Hepatocyte (in vitro differentiated cells): ENCODE measurements at regions not wholly inside any gene's neighbourhood (a gene's known extent, or its start where the extent isn't known, plus 50 kb on each side); places are given as distances from the start of the nearest gene placed in this dataset.
"Not testable (repeated sequence)": the region's sequence is repeated elsewhere in the genome, so short reads cannot be mapped to it uniquely, and the experiment has no call there.

Experiments used
- DNase-seq: peaks from one replicate; pipeline ENCODE4 v3.0.0-alpha.2; 2016; ENCODE audit warnings: low spot score
- H2AFZ ChIP-seq: fragments of 200-600 bp; sonication (generic); 2 replicates; pipeline ENCODE4 v1.6.0; 2016; ENCODE audit warnings: antibody characterized with exemption, mild to moderate bottlenecking
- H3K27ac ChIP-seq: fragments of 200-600 bp; sonication (generic); 2 replicates; pipeline ENCODE4 v1.5.1; 2016; ENCODE audit warnings: mild to moderate bottlenecking
- H3K27me3 ChIP-seq: fragments of 200-600 bp; sonication (generic); 2 replicates; pipeline ENCODE4 v1.6.1; 2016
- H3K36me3 ChIP-seq: fragments of 200-600 bp; sonication (generic); replicated peaks from 2 replicates; pipeline ENCODE4 v1.5.1; 2016; ENCODE audit warnings: low read depth; ENCODE audit not compliant: insufficient read depth
- H3K4me1 ChIP-seq: fragments of 200-600 bp; sonication (generic); 2 replicates; pipeline ENCODE4 v1.5.1; 2016; ENCODE audit warnings: mild to moderate bottlenecking, moderate library complexity; ENCODE audit not compliant: insufficient read depth
- H3K4me2 ChIP-seq: fragments of 200-600 bp; sonication (generic); 2 replicates; pipeline ENCODE4 v1.6.0; 2016
- H3K4me3 ChIP-seq: fragments of 200-600 bp; sonication (generic); 2 replicates; pipeline ENCODE4 v1.5.1; 2016; ENCODE audit warnings: mild to moderate bottlenecking
- H3K79me2 ChIP-seq: fragments of 200-600 bp; sonication (generic); 2 replicates; pipeline ENCODE4 v1.6.0; 2017; ENCODE audit warnings: mild to moderate bottlenecking
- H3K9me2 ChIP-seq: fragments of 200-600 bp; sonication (generic); replicated peaks from 2 replicates; pipeline ENCODE4 v1.6.0; 2017; ENCODE audit warnings: mild to moderate bottlenecking; ENCODE audit not compliant: insufficient read depth
- H3K9me3 ChIP-seq: fragments of 200-600 bp; sonication (generic); 2 replicates; pipeline ENCODE4 v1.5.1; 2016; ENCODE audit warnings: low read depth, mild to moderate bottlenecking
- H4K20me1 ChIP-seq: fragments of 200-600 bp; sonication (generic); 2 replicates; pipeline ENCODE4 v1.6.0; 2016; ENCODE audit warnings: mild to moderate bottlenecking; ENCODE audit not compliant: insufficient read depth, poor library complexity, severe bottlenecking
- WGBS: methylation state at CpG from one replicate; pipeline ENCODE4 v1.1.6; 2016; ENCODE audit warnings: low lambda C conversion rate; ENCODE audit errors: missing lambda C conversion rate; 5-methylcytosine and 5-hydroxymethylcytosine counted together

DNA sequence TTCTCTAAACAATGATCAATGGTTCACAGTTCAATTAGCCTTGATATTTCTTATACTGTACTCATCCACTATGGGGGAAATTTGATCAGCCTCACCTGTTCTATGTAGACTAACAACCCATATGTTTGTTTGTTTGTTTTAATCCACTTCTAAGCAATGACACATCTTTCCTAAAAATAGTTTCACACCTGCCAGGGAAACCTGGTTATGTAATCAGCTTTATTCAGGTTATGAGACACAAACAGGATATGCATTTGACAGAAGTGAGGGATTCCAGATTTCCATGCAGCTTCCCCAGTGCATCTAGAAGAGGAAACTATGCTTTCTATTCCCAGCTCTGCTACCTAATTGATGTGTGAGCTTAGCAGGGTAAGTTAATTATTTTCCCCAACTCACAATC lies 80.7 kb downstream of the FOXD4L6 start:
- H3K27me3 ChIP-seq, H3K9me2 ChIP-seq, H3K4me2 ChIP-seq, H3K27ac ChIP-seq, DNase-seq, H2AFZ ChIP-seq, H3K36me3 ChIP-seq, H4K20me1 ChIP-seq, H3K79me2 ChIP-seq, H3K4me3 ChIP-seq, H3K9me3 ChIP-seq, H3K4me1 ChIP-seq: not testable (repeated sequence)

DNA sequence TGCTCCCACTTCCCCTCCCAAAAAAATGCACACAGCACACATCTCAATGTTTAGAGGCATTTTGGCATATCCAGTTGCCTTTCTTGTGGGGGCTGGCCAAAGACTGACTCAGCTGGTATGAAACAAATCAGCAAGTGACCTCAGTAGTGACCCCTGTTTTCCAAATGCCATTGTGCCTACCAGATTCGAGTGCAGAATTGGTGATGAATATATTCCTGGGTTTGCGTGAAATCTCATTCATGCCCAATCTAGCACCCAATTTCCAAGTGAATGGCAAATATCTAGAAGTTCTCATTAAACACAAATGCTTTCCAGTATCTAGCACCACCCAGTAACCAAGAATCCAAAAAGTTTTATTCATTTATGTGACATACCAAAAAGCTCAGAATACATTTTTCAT lies 83.6 kb downstream of the FOXD4L6 start:
- not testable (repeated sequence) for H2AFZ ChIP-seq, H3K4me2 ChIP-seq, DNase-seq, H3K79me2 ChIP-seq, H3K27ac ChIP-seq, H3K9me3 ChIP-seq, H3K4me1 ChIP-seq, H3K36me3 ChIP-seq, H3K9me2 ChIP-seq, H3K27me3 ChIP-seq, H3K4me3 ChIP-seq, H4K20me1 ChIP-seq
- 71% methylated on average over 2 of the region's 2 CpGs for WGBS

DNA sequence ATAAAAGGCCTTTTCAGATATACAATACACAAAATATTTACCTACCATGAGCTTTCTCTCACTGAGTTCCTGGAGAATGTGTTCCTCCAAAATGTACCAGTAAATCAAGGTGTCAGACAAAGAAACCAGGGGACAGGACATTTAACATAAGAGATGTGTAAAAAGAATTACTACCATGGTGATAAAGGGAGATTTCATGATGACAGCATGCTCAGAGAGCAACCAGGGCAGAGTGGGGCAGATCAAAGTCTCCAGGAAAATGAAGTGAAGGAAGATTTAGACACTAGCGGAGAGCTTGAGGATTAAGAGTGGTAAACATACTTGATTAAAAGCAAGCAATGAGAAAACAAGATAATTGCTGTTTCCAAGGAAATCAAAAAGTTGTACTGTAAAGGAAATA lies 85.0 kb downstream of the FOXD4L6 start:
- H3K4me1 ChIP-seq, H4K20me1 ChIP-seq, H3K4me3 ChIP-seq, H3K9me3 ChIP-seq, H3K27me3 ChIP-seq, DNase-seq, H3K27ac ChIP-seq, H3K9me2 ChIP-seq, H2AFZ ChIP-seq, H3K4me2 ChIP-seq, H3K36me3 ChIP-seq, H3K79me2 ChIP-seq: not testable (repeated sequence)
- no CpG with 5 or more reads among the region's 1 CpG for WGBS

DNA sequence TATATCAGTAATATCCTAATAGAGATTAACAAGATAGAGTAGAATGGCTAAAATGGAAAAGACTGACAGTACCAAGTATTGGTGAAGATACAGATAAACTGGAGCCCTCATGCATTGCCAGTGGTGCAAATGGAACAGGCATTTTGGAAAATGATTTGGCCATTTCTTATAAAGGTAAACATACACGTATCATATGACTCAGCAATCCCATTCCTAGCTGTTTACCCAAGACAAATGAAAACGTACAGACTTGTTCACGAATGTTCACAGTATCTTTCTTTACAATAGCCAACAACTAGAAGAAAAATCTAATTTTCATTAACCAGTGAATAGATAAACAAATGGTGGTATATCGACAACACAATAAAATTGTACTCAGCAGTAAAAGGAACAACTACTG lies 86.4 kb downstream of the FOXD4L6 start:
- H3K36me3 ChIP-seq, H4K20me1 ChIP-seq, H3K4me1 ChIP-seq, H3K4me3 ChIP-seq, H2AFZ ChIP-seq, H3K9me2 ChIP-seq, H3K27ac ChIP-seq, DNase-seq, H3K27me3 ChIP-seq, H3K4me2 ChIP-seq, H3K9me3 ChIP-seq, H3K79me2 ChIP-seq: not testable (repeated sequence)
- 70% methylated on average over 4 of the region's 4 CpGs for WGBS

DNA sequence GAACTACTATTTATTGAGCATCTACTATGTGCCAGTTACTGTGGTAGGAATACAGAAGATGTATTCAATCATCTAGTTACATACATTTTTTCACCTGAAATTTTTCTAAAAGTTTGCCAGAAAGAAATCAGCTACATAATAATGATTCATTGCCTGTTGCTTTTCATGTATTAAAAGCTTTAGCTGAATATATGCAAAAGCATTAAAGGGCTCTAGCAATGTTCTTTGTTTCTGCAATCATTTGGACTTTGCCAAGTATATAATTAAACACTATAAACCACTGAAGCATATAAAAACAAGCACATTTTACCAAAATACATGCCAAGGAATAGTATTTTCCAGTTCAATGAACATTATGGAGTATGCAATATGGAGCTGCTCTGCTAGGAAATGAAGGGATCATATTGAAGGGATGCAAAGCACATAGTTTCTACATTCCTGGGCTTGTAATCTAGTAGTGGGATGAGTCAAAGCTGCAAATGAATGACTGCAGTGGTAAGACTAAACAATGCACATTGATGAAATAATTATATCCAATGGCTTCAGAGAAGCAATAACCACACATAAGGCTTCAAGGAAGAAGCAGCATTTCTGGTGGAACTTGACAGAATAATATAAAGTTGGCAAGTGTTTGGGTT lies 87.7 kb downstream of the FOXD4L6 start:
- not testable (repeated sequence) for H3K4me3 ChIP-seq, H3K4me2 ChIP-seq, H4K20me1 ChIP-seq, H3K4me1 ChIP-seq, H3K36me3 ChIP-seq, H2AFZ ChIP-seq, DNase-seq, H3K79me2 ChIP-seq, H3K27ac ChIP-seq, H3K9me2 ChIP-seq, H3K27me3 ChIP-seq, H3K9me3 ChIP-seq

DNA sequence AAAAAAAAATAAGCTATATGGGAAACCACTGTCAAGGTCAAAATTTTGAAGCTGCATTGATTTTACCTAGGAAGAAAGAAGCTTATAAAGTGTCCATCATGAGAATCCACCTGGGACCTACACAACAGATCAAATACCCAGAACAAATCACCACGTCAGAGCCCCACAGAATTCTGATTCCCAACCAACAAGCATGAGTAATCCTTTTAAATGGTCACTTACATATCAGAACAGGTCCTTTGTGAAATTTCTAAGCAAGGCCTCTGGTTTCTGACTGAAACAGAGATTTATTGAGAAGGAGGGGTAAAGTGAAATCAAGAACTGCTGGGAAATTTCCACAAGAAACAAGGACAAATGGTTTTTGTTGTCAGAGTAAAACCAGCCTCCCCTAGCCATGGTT lies 93.2 kb downstream of the FOXD4L6 start:
- not testable (repeated sequence) for H3K4me3 ChIP-seq, H3K79me2 ChIP-seq, DNase-seq, H3K27ac ChIP-seq, H3K9me3 ChIP-seq, H3K4me1 ChIP-seq, H3K9me2 ChIP-seq, H3K27me3 ChIP-seq, H3K36me3 ChIP-seq, H3K4me2 ChIP-seq, H2AFZ ChIP-seq, H4K20me1 ChIP-seq
- WGBS = 59% methylated on average over 1 of the region's 1 CpG

DNA sequence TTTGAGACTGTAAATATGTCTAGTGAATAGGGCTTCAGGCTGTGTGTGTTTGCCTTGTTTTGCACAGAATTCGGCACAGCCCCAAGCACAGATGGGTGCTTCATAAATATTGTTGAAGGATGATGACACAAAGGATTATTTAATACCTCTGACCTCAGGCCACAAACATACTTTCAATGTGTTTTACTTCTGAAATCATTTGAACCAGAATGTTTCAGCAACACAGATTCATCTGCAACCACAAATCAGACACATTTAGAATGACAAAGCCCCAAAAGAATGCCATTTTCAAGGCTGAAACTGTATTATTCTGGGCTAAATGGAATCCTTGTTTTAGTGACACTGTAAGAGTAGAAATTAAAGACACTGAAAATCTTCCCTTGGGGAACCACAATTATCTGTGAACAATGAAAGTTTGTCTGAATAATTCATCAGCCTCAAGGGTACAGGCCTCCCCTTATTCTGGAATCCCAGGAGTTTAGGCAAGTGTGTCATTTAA lies 93.7 kb downstream of the FOXD4L6 start:
- H4K20me1 ChIP-seq, DNase-seq, H3K4me1 ChIP-seq, H2AFZ ChIP-seq, H3K9me3 ChIP-seq, H3K27me3 ChIP-seq, H3K27ac ChIP-seq, H3K36me3 ChIP-seq, H3K4me3 ChIP-seq, H3K4me2 ChIP-seq, H3K79me2 ChIP-seq, H3K9me2 ChIP-seq: not testable (repeated sequence)
- WGBS = 72% methylated on average over 1 of the region's 1 CpG

DNA sequence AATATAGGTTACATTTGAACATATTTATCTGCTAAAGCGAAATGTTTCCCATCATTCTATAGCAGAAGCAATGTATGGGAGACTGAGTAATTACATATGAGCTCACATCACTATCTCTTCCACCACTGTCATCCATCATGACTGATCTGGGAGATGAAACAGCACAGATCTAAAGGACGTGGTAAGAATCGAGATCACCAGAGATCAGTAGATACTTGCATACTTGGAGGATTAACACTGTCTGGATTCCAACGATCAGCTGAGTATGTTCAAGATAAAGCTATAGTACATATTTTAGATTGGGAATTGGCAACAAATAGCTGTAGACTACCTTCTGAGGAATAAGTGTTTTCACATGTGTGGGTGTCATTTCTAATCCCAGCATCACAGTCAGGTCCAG lies 94.6 kb downstream of the FOXD4L6 start:
- not testable (repeated sequence) for H3K27ac ChIP-seq, H3K79me2 ChIP-seq, H3K9me2 ChIP-seq, H2AFZ ChIP-seq, H4K20me1 ChIP-seq, H3K9me3 ChIP-seq, H3K27me3 ChIP-seq, DNase-seq, H3K36me3 ChIP-seq, H3K4me3 ChIP-seq, H3K4me2 ChIP-seq, H3K4me1 ChIP-seq
- 54% methylated on average over 4 of the region's 4 CpGs for WGBS

DNA sequence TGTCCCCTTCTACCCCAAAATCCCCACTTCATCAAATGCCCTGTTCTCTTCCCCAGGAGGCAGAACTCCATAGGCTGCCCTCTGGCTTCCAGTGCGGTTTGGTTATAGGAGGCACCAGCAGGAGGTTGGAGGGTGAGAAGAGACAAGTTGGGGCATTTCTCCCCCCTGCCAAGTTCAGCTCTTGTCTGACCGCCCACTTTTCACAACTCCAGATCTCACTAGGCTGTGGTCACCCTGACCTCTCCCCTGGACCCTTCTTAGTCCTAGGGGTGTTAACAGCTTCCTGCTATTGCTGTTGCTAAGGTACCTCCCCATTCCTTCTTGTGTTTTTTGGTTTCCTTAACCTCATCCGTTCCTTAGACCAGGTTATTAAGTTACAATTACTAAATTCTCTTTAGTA lies 95.1 kb downstream of the FOXD4L6 start:
- 73% methylated on average over 3 of the region's 3 CpGs for WGBS
- H3K27ac ChIP-seq, H3K36me3 ChIP-seq, H2AFZ ChIP-seq, H3K27me3 ChIP-seq, H3K9me3 ChIP-seq, H4K20me1 ChIP-seq, H3K4me1 ChIP-seq, H3K4me3 ChIP-seq, H3K9me2 ChIP-seq, H3K4me2 ChIP-seq, DNase-seq, H3K79me2 ChIP-seq: not testable (repeated sequence)
